ENCODE measurements at regions not wholly inside any gene's neighbourhood (a gene's known extent, or its start where the extent isn't known, plus 50 kb on each side); places are given as distances from the start of the nearest gene placed in this dataset.

GRCh38 chr3:174720717-174721116 lies 138.4 kb upstream of the NAALADL2 start:
- no peak overlapping the region for H3K9ac ChIP-seq (ENCODE audit: low read depth, low read length)
- H3K27ac ChIP-seq (ENCODE audit: low read depth, low read length), result no peak overlapping the region
- no peak overlapping the region for H3K4me3 ChIP-seq (ENCODE audit: low read depth, low read length)
- no peaks in the 10 kb centered on the region for H3K27me3 ChIP-seq (ENCODE audit: control insufficient read depth, insufficient read depth, low read length)
- H3K4me1 ChIP-seq (ENCODE audit: control insufficient read depth, insufficient read depth, low read length), result no peaks in the 10 kb centered on the region; the same call in 1 of the 2 replicates
- H3K9me3 ChIP-seq (ENCODE audit: control insufficient read depth, insufficient read depth, low read length), result no peaks in the 10 kb centered on the region
- H3K36me3 ChIP-seq (ENCODE audit: control insufficient read depth, insufficient read depth, low read length), result no peaks in the 10 kb centered on the region

GRCh38 chr3:174725303-174725702 lies 133.8 kb upstream of the NAALADL2 start:
- Histone ChIP-seq H3K4me3 (ENCODE audit: low read depth, low read length) (no peak overlapping the region), H3K9ac (ENCODE audit: low read depth, low read length) (no peak overlapping the region), H3K27me3 (ENCODE audit: control insufficient read depth, insufficient read depth, low read length) (no peaks in the 10 kb centered on the region), H3K9me3 (ENCODE audit: control insufficient read depth, insufficient read depth, low read length) (no peaks in the 10 kb centered on the region), H3K27ac (ENCODE audit: low read depth, low read length) (no peak overlapping the region), H3K36me3 (ENCODE audit: control insufficient read depth, insufficient read depth, low read length) (no peaks in the 10 kb centered on the region), H3K4me1 (ENCODE audit: control insufficient read depth, insufficient read depth, low read length) (no peaks in the 10 kb centered on the region; the same call in 1 of the 2 replicates)

GRCh38 chr3:174737966-174738365 lies 121.2 kb upstream of the NAALADL2 start:
- Histone ChIP-seq H3K4me3 (ENCODE audit: low read depth, low read length) (no peak overlapping the region), H3K9ac (ENCODE audit: low read depth, low read length) (no peak overlapping the region), H3K9me3 (ENCODE audit: control insufficient read depth, insufficient read depth, low read length) (no peaks in the 10 kb centered on the region), H3K36me3 (ENCODE audit: control insufficient read depth, insufficient read depth, low read length) (no peaks in the 10 kb centered on the region), H3K27me3 (ENCODE audit: control insufficient read depth, insufficient read depth, low read length) (no peaks in the 10 kb centered on the region), H3K4me1 (ENCODE audit: control insufficient read depth, insufficient read depth, low read length) (no peaks in the 10 kb centered on the region), H3K27ac (ENCODE audit: low read depth, low read length) (no peak overlapping the region)

GRCh38 chr3:174749143-174749542 lies 110.0 kb upstream of the NAALADL2 start:
- H3K9me3 ChIP-seq (ENCODE audit: control insufficient read depth, insufficient read depth, low read length), result no peaks in the 10 kb centered on the region
- H3K9ac ChIP-seq (ENCODE audit: low read depth, low read length), result no peak overlapping the region

GRCh38 chr3:174755833-174756829 lies 103.0 kb upstream of the NAALADL2 start:
- Histone ChIP-seq H3K36me3 (ENCODE audit: control insufficient read depth, insufficient read depth, low read length) (no peaks in the 10 kb centered on the region), H3K4me1 (ENCODE audit: control insufficient read depth, insufficient read depth, low read length) (no peaks in the 10 kb centered on the region), H3K27ac (ENCODE audit: low read depth, low read length) (no peak overlapping the region), H3K9me3 (ENCODE audit: control insufficient read depth, insufficient read depth, low read length) (no peaks in the 10 kb centered on the region), H3K9ac (ENCODE audit: low read depth, low read length) (no peak overlapping the region), H3K4me3 (ENCODE audit: low read depth, low read length) (no peak overlapping the region), H3K27me3 (ENCODE audit: control insufficient read depth, insufficient read depth, low read length) (no peaks in the 10 kb centered on the region)

More at GRCh38 chr3:174749143-174749542, 110.0 kb upstream of the NAALADL2 start:
- H3K27me3 ChIP-seq (ENCODE audit: control insufficient read depth, insufficient read depth, low read length), result no peaks in the 10 kb centered on the region
- H3K4me1 ChIP-seq (ENCODE audit: control insufficient read depth, insufficient read depth, low read length), result no peaks in the 10 kb centered on the region
- no peak overlapping the region for H3K27ac ChIP-seq (ENCODE audit: low read depth, low read length)
- H3K36me3 ChIP-seq (ENCODE audit: control insufficient read depth, insufficient read depth, low read length), result no peaks in the 10 kb centered on the region
- no peak overlapping the region for H3K4me3 ChIP-seq (ENCODE audit: low read depth, low read length)

GRCh38 chr3:174758943-174759342 lies 100.2 kb upstream of the NAALADL2 start:
- Histone ChIP-seq H3K27me3 (ENCODE audit: control insufficient read depth, insufficient read depth, low read length) (no peaks in the 10 kb centered on the region), H3K9me3 (ENCODE audit: control insufficient read depth, insufficient read depth, low read length) (no peaks in the 10 kb centered on the region), H3K36me3 (ENCODE audit: control insufficient read depth, insufficient read depth, low read length) (no peaks in the 10 kb centered on the region), H3K27ac (ENCODE audit: low read depth, low read length) (no peak overlapping the region), H3K4me3 (ENCODE audit: low read depth, low read length) (no peak overlapping the region), H3K4me1 (ENCODE audit: control insufficient read depth, insufficient read depth, low read length) (no peaks in the 10 kb centered on the region), H3K9ac (ENCODE audit: low read depth, low read length) (no peak overlapping the region)

GRCh38 chr3:174767406-174767805 lies 91.7 kb upstream of the NAALADL2 start:
- Histone ChIP-seq H3K27me3 (ENCODE audit: control insufficient read depth, insufficient read depth, low read length) (no peaks in the 10 kb centered on the region), H3K4me3 (ENCODE audit: low read depth, low read length) (no peak overlapping the region), H3K27ac (ENCODE audit: low read depth, low read length) (no peak overlapping the region), H3K9me3 (ENCODE audit: control insufficient read depth, insufficient read depth, low read length) (no peaks in the 10 kb centered on the region), H3K4me1 (ENCODE audit: control insufficient read depth, insufficient read depth, low read length) (no peaks in the 10 kb centered on the region), H3K9ac (ENCODE audit: low read depth, low read length) (no peak overlapping the region), H3K36me3 (ENCODE audit: control insufficient read depth, insufficient read depth, low read length) (no peaks in the 10 kb centered on the region)

- Histone ChIP-seq H3K4me1 (ENCODE audit: control insufficient read depth, insufficient read depth, low read length) (no peaks in the 10 kb centered on the region), H3K36me3 (ENCODE audit: control insufficient read depth, insufficient read depth, low read length) (no peaks in the 10 kb centered on the region), H3K9me3 (ENCODE audit: control insufficient read depth, insufficient read depth, low read length) (no peaks in the 10 kb centered on the region), H3K4me3 (ENCODE audit: low read depth, low read length) (no peak overlapping the region), H3K27me3 (ENCODE audit: control insufficient read depth, insufficient read depth, low read length) (no peaks in the 10 kb centered on the region), H3K9ac (ENCODE audit: low read depth, low read length) (no peak overlapping the region), H3K27ac (ENCODE audit: low read depth, low read length) (no peak overlapping the region)
These were observed 91.2 kb upstream of the NAALADL2 start for GRCh38 chr3:174767853-174768382.

GRCh38 chr3:174769171-174769570 lies 90.0 kb upstream of the NAALADL2 start:
- H3K27ac ChIP-seq (ENCODE audit: low read depth, low read length), result no peak overlapping the region
- H3K4me3 ChIP-seq (ENCODE audit: low read depth, low read length), result no peak overlapping the region
- no peaks in the 10 kb centered on the region for H3K36me3 ChIP-seq (ENCODE audit: control insufficient read depth, insufficient read depth, low read length)
- no peak overlapping the region for H3K9ac ChIP-seq (ENCODE audit: low read depth, low read length)
- no peaks in the 10 kb centered on the region for H3K27me3 ChIP-seq (ENCODE audit: control insufficient read depth, insufficient read depth, low read length)
- no peaks in the 10 kb centered on the region for H3K9me3 ChIP-seq (ENCODE audit: control insufficient read depth, insufficient read depth, low read length)
- H3K4me1 ChIP-seq (ENCODE audit: control insufficient read depth, insufficient read depth, low read length), result no peaks in the 10 kb centered on the region

GRCh38 chr3:174775603-174776002 lies 83.5 kb upstream of the NAALADL2 start:
- Histone ChIP-seq H3K9me3 (ENCODE audit: control insufficient read depth, insufficient read depth, low read length) (no peaks in the 10 kb centered on the region), H3K9ac (ENCODE audit: low read depth, low read length) (no peak overlapping the region), H3K4me3 (ENCODE audit: low read depth, low read length) (no peak overlapping the region), H3K27ac (ENCODE audit: low read depth, low read length) (no peak overlapping the region), H3K4me1 (ENCODE audit: control insufficient read depth, insufficient read depth, low read length) (no peaks in the 10 kb centered on the region), H3K27me3 (ENCODE audit: control insufficient read depth, insufficient read depth, low read length) (no peaks in the 10 kb centered on the region), H3K36me3 (ENCODE audit: control insufficient read depth, insufficient read depth, low read length) (no peaks in the 10 kb centered on the region)

GRCh38 chr3:174776123-174776522 lies 83.0 kb upstream of the NAALADL2 start:
- Histone ChIP-seq H3K4me3 (ENCODE audit: low read depth, low read length) (no peak overlapping the region), H3K9me3 (ENCODE audit: control insufficient read depth, insufficient read depth, low read length) (no peaks in the 10 kb centered on the region), H3K4me1 (ENCODE audit: control insufficient read depth, insufficient read depth, low read length) (no peaks in the 10 kb centered on the region), H3K27ac (ENCODE audit: low read depth, low read length) (no peak overlapping the region), H3K27me3 (ENCODE audit: control insufficient read depth, insufficient read depth, low read length) (no peaks in the 10 kb centered on the region), H3K9ac (ENCODE audit: low read depth, low read length) (no peak overlapping the region), H3K36me3 (ENCODE audit: control insufficient read depth, insufficient read depth, low read length) (no peaks in the 10 kb centered on the region)
